Amniotic stem cell (primary cell): ENCODE measurements at regions not wholly inside any gene's neighbourhood (a gene's known extent, or its start where the extent isn't known, plus 50 kb on each side); places are given as distances from the start of the nearest gene placed in this dataset.
"Not testable (repeated sequence)": the region's sequence is repeated elsewhere in the genome, so short reads cannot be mapped to it uniquely, and the experiment has no call there.

Experiments
- DNase-seq: peaks from one replicate; lab custom pipeline; 2025; lab: John Stamatoyannopoulos, UW

DNA sequence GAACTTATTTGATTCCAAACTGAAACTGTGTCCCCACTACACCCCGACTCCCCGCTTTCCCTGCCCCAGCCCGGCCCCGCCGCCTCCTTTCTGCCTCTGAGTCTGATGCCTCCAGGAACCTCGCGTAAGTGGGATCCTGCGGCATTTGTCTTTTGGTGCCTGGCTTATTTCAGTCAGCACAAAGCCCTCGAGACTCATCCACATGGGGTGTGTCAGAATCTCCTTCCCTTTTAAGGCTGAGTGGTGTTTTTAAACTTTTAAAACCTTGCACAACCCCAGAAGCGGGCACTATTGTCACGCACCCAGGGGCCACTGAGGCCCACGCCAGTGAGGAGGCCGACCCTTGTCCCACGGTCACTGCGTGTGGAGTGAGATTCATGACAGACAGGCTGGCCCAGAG is 206.9 kb downstream of the NPIPB11 start:
- not testable (repeated sequence) for DNase-seq

DNA sequence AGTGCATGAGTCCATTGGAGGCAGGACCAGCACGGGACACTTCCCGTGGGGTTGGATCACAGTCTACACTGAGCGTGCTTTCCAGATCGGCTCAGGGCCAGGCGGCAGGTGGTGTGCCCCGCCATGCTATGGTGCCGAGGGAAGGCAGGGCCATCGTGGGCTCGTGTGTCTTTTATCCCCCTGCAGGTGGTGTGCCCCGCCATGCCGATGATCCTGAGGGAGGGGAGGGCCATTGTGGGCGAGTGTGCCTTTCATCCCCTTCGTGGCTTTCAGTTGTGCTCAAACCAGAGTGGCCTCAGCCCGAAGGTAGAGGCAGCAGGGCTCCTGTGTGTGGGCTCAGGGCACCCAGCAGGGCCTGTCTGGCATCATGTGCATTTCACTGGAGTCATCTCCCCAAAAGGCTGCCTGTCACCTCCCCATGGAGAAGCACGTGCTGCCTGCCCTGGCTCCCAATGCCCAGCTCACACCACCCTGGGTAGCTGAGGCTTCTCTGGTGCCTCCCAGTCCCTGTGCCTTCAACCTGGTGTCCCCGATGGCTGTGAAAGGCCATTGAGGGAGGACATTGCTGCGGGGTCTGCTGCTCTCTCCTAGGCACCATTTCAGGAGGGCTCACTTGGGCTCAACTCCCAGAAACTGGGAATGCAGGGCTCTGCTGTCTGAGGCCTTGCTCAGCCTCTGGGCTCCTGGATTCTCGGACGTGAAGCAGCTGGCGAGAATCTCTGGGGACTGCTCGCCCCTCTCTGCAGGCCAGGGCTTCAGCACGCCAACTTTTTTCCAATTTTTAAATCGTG is 207.6 kb downstream of the NPIPB11 start:
- DNase-seq: no peak

DNA sequence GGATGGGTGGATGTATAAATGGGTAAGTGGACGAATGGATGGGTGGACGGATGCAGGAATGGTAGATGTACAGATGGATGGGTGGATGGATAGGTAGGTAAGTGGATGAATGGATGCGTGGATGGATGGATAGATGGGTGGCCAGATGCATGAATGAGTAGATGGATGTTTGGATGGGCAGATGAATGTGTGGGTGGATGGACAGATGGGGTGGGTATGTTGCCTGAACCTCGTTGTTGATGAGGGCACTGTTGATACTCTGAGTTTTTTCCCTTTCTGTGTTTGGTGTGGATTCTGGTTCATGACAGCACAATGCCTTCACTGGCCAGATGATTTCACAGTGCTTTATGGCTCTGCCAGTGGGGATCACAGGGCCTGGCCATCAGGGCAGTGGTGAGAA is 208.3 kb downstream of the NPIPB11 start:
- no peak for DNase-seq

DNA sequence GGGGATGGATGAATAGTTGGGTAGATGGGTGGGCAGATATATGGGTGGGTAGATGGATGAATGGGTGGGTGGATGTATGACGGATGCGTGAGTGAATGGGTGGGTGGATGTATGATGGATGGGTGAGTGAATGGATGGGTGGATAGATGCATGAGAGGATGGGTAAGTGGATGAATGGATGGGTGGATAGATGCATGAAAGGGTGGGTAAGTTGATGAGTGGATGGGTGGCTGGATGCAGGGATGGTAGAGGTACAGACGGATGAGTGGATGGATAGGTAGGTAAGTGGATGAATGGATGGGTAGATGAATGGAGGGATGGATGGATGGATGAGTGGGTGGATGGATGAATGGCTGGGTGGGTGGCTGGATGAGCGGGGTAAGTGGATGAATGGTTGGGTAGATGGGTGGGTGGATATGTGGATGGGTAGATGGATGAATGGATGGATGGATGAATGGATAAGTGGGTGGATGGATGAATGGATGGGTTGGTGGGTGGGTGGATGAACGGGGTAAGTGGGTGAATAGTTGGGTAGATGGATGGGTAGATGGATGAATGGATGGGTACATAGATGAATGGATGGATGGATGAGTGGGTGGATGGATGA is 208.9 kb downstream of the NPIPB11 start:
- DNase-seq: not testable (repeated sequence)

DNA sequence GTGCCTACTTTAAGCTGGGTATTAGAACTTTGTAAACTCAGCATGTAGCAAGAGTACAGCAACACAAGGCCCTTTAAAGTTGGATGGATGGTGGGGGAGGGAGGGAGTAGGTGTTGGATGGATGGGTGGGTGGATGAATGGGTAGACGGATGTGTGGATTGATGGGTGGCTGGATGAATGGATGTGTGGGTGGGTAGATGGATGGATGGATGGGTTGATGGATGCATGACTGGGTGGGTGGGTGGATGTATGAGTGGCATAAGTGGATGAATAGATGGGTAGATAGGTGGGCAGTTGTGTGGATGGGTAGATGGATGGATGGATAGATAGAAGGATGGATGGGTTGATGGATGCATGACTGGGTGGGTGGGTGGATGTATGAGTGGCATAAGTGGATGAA is 209.8 kb downstream of the NPIPB11 start:
- not testable (repeated sequence) for DNase-seq

DNA sequence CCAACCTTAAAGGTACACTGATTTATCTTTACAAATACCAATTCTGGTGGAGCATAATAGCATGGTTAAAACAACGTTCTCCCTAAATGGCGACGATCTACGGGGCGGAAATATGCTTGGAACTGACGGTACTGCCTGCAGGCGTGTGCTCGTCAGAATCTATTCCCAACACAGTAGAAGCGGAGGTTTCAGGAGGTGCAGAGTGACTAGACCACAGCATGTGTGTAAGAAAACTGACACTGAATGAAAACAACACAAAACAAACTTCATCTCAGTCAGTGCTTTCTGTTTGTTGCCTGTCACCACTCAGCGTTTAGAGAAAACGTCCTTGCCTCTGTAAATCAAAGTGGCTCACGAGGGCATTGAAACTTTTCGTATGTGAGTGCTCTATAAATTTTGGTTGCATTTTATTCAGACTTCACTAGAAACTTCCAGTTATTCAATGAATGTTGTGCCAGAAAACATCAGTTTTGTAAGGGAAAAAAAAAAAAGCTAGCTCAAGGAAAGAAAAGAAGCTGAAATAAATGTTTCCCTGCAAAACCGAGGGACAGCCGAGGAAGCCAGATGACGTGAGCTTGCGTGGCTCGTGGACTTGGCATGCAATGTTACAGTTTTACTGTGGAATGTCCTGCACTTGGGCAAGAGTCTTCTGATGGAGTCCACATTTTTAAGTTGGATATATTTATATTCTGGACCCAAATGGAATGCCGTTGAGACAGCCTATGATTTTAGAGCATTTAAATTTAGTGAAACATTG is 210.4 kb downstream of the LAT start:
- not testable (repeated sequence) for DNase-seq

DNA sequence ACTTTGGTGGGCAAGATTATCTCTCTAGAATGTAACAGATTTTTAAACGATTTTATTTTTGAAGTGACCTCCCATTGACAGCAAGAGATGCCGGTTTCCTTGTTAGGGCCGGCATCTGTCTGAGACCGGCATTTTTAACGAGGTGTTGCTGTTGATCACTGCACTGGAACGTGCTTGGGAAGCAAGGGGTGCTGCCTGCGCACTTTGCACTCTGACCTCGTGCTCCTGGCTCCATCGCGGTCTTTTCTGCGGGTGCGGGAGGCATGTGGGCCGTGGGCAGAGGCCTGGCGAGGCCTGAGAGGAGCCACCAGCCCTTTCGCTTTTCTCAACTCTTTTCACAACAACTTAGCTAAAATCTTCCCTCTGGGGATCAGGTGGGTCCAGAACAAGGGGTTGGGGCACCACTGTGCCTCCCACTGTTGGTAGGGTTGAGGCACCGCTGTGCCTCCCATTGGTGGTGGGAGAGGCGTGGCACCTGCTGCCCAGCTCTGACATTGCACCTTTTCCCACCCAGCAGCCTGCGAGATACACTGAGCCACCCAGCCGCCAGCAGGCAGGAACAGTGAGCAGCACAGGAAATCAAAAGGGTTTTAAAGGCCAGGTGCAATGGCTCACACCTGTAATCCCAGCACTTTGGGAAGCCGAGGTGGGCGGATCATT is 209.5 kb downstream of the LAT start:
- DNase-seq: not testable (repeated sequence)

DNA sequence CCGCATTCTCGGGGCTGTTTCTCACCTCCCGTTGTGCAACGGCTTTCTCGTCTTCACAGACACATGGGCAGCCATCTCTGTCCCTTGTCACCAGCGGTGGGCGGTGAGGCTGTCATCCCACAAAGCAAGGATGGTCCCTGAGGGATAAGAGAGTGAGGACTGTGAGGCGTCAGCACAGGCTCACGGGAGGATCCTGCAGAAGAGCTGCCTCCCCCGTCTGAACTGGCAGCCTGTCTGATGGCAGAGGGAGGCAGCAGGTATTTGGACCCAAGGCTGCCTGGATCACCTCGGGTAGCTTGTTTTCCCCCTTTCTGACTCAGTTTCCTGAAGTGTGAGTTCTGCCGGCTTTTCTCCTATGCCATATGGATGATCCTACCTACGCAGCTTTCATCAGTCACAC is 208.8 kb downstream of the LAT start:
- DNase-seq: not testable (repeated sequence)

DNA sequence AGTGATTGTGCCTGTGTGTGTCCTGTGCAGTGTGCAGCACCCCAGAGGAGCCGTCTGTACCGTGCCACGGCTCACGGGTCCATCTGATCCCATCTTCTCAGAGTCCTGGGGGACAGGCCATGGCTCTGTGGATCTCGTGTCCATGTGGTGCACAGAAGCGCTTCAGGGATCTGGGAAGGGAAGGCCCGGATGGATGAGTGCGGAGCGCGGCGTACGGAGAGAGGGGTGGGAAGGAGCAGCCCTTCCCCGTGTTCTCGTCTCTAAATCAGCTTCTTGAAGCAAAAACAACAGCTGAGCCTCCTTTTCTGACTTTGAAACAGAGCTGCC is 208.4 kb downstream of the LAT start:
- not testable (repeated sequence) for DNase-seq

DNA sequence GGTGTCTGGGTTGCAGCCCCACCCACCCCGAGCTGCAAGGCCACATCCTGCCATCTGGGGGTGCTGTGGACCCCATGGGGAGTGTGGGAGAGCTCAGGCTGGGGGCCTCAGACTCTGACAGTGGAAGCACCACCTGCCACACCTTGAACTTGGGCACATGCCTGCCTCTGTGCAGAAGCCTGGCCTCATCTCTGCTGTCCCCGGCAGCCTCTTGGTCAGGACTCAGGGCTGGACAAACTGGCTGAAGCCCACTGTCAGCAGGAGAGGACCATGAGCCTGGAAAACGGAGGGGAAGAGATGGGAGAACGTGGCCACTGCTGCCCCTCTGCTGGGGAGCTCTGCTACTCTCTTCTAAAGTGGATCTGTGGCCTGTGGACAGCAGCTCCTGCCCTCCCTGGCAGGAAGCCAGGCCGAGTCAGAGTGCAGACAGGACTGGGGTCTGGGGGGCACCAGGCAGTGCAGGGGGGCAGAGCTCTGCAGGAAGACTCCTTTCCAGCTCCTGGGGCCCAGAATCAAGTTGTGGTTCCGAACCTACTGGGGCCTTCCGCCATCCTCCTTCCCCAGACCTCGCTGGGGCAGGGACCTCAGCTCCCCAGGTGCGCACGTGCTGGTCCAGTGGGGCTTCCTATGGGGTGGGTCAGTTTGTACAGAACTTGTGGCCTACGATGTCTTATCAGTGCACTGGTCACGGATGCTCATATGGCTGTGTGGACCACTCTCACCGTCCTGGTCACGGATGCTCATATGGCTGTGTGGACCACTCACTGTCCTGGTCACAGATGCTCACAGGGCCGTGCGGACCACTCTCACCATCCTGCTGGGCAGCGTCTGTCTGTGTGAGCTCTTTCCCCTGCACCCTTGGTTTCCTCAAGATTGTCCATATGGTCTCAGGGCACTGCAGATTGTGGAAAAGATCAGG is 207.7 kb downstream of the LAT start:
- DNase-seq: no peak

DNA sequence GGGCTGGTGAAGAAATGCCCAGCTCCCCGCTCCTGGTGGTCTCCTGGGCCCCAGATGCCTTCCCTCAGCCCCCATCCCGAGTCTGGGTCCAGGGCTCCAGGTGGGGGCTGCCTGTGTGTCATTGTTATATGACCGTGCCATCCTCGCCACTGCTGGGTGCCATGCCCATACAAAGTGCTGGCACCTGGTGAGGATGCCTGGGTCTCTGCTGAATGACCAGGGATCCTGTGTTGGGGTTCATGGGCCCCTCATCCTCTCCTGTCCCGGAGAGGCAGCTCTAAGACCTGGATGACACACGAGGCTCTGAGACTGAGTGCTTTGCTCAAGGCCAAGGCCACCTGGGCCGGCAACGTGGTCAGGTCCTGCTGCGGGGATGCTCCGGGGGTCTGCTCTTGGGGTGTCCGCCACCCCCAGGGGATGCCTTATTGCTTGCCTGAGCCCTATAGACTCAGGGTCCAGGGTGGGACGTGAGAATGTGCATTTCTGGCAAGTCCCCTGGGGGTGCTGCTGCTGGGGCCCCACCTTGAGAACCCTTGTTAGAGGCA is 206.9 kb downstream of the LAT start:
- DNase-seq: not testable (repeated sequence)

DNA sequence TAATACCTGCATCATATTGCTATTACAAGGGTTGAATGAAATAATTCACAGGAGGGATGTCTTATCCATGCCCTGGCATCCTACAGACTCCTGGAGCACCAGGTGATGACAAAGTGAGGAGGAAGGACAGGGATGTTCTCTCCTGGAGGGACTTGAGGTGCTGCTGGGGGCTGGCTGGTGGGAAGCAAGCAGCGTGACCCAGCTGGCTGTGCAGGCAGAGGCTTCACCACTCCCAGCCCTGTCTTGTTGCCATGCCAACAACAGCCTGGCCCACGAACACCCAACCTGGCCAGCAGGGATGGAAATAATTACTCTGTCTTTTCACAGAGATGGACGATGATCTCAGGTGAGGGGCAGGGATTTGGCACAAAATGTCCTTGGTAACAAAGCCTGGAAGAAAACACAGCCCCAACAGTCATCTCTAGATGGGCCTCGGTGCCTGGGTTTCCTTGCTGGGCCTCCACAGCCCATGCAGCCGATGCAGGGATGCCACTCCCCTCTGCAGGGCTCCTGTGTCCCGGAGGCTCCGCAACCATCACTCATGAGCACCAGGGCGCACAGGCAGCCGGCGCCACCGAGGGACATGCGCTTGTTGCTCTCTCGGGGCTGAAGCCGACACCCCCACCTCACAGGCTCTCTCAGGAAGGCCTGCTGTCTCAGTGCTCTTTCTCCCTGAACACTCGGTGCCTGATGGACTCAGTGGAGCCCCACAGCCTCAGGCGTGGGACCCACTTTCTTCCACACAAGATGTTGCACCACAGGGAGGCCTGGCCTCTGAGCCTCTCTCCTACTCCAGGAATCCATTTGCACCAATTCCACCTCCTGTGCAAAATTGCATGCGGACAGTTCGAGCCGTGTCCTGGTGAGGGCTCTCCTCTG is 205.9 kb downstream of the LAT start:
- DNase-seq: not testable (repeated sequence)

DNA sequence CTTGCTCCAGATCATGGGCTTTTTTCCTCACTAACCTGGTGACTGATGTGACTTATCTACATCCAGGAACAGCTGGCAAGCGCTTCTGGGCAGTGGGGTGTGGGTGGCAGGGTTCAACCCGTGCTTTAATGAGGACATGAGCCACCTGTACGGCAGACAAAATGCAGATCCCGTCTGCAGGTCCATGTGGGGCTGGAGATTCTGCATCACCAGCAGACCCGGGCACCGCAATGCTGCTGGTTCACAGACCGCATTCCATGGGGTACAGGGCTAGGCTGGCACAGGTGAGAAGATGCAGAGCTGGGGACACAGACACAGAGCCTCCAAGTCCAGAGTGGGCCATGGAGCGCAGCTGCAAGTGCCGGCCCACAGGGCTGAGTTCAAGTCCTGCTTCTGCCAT is 204.0 kb downstream of the LAT start:
- not testable (repeated sequence) for DNase-seq

DNA sequence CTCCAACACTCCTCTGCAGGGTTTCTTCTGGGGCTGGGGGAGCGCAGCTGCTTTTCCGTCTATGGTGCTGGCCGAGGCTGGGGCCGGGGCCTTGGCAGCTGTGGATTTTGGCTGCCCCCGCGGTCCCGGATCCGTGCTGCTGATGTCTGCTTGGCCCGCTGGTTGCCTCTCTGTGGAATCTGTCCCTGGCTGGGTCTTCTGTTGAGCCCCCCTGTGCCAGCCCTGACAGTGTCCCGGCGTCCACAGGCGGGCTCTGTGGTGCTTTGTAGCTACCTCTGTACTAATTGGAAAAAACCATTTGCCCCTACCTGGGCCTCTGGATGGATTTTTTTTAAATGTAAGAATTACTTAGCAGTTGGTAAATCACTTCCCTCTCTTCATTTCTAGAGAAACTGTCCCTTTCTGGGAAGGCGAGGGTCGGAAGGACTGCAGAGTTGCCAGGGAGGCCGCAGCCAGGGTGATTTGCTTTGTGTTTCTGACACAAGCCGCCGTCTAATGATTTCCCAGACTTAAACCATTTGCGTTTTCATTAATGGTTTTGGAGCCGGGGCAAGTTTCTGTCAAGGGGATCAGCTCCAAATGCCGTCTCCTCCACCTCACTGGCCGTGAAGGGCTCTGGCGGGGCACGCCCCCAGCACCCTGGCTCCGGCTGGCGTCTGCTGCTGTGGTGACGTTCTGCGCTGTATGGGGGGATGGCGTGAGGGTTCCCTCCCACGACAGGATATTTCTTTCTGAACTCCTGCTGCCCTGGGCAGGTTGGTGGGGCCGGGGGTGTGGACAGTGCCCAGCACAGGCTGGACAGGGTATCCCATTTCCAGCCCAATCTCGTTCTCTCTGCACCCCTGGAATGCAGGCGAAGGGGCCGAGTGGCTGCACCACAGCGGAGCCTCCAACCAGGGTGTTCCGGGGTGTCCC is 201.7 kb downstream of the LAT start:
- DNase-seq: not testable (repeated sequence)

DNA sequence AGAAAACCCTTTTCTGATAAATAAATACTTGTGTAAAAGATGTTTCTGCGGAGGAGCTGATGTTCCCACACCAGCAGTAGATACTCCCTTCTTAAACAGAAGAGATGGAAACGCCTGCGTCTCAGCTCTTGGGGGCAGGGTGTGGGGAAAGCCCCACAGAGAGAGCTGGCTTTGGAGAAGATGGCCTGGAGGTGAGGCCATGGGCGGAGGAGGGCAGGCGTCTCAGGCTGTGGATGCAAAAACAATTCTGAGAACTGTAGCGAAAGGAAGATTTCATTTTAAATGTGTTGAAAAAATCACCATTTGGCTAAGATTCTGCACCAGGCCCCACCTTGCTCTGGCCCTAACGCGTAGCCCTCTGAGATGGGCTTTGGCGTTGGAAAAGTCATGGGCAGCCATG is 201.0 kb downstream of the LAT start:
- not testable (repeated sequence) for DNase-seq

DNA sequence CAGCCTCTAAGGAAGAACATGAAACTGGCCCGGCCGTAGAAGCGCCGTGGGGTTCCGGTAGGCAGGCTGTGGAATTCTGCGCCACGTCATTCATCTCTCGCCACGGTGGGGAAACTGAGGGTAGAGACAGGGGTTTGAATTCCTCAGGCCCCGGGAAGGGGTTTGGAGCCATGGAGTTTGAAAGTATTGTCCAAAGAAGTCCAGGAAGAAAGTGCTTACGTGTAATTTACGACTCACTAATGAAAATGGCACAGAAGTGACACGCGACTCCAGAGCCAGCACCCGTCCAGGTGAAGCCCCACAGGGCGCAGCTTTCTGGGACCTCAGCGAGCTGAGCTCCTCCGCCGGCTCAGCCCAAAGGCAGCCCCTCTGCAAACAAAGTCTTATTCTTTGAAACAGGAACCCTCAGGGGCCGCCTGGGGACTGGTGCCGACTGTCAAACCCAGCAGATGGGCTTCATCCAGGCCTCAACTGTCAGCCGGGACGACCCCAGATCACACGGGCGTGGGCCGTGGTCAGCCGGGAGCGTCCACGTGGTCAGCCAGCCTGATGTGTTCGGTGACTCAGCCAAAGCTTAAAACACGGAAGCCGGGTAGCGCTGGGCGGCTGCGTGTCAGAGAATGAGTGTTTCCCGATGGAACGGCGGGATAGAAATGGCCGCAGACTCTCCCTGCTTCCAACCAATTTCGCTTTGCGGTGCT is 200.0 kb downstream of the LAT start:
- DNase-seq: not testable (repeated sequence)

DNA sequence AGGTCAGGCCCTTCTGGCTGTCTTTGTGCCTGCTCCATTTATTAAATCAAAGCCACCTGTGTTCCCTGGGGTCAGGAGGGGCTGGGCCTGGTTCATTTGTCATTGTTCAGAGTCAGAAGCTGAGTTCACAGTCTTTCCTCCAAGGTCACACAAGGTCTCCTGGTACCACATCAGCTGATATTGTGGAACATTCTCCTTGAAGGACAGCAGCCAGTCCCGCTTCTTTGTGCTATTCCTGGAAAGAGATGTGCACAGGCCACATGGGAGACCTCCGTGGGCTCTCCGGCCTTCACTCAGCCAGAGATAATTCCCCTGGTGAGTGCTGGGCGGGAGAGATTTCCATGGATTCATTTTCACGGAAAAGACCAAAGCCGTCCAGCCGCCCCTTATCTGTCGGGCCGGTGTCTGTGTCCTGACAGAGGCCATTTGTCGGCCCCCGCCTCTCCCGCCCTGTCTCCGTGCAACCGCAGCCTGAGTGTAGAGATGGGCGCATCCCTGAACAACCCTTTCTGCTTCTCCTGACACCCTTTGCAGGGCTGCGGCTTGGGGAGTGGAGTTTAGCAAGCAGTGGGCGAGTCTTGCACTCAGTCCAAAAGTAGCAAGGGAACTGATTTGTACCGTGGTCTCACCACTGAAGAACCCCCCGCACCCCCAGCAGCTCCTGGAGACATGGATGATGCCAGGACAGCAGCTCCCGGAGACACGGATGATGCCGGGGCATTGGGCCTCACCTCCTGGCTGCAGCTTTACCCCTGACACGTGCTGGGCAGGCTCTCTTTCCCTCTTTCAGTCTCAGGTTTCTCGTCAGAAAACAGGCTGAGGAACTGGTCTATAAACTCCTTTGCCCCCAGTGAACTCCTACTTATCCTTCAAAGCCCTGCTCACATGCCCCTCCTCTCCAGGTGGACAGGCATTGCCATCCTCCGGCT is 198.4 kb downstream of the LAT start:
- DNase-seq: not testable (repeated sequence)
